GM19395 (cell line): ENCODE measurements at regions not wholly inside any gene's neighbourhood (a gene's known extent, or its start where the extent isn't known, plus 50 kb on each side); places are given as distances from the start of the nearest gene placed in this dataset.

Experiments
- ATAC-seq: cut with Tn5 transposase; IDR thresholded peaks from one replicate; pipeline ENCODE4 v1.9.1; 2021; ENCODE audit warnings: mild to moderate bottlenecking, moderate library complexity; ENCODE audit not compliant: unreplicated experiment

DNA sequence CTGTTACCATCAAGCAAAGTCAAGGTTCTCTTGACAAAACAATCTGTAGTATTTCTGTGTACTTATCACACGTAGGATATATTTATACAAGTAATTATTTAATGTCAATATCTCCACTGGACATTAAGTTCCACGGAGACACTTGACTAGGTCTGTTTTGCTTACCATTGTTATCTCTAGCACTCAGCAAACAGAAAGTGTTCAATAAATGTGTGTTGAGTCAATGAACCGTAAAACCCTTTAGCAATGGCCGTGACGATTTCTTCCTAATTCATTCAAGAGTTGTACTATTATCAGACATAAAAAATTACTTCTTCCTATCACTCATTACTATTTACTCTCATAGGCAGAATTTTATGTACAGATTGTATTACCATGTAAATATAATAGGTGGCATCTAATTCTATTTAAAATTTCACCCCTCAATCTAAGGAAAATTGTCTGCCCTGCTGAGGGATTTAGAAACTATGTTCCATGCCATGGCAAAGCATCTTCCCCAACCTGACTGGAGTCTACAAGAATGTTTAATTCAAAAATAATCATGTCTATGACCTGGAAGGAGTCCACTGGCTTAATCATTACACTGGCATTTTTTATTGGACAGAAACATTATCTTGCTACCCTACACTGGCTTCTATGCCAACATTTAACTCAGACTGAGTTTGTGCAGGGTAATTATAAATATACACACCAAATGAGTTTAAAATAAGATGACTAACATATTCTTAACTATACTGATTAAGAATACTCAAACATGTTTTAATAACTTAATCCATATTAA, 301.9 kb downstream of the ZEB2 start:
- ATAC-seq: no peak

- peak; percentile 64 for ATAC-seq
These were observed 303.9 kb downstream of the ZEB2 start for GRCh38 chr2:144215701-144216675.

DNA sequence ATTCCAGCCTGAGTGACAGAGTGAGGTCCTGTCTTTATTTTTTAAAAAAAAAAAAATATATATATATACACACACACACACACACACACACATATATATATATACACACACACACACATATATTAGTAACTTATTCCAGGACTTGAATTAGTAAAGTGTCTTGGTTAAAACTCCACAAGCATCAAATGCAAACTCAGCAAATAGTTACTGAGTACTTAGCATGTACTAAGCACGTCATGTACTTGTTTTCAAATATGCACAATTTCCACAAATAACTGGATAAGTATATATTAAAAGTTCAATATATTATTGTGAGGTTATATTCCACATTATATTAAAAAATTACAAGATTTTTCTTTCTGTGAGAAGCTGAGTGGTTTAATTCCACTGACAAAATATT, 304.7 kb downstream of the ZEB2 start:
- no peak for ATAC-seq

DNA sequence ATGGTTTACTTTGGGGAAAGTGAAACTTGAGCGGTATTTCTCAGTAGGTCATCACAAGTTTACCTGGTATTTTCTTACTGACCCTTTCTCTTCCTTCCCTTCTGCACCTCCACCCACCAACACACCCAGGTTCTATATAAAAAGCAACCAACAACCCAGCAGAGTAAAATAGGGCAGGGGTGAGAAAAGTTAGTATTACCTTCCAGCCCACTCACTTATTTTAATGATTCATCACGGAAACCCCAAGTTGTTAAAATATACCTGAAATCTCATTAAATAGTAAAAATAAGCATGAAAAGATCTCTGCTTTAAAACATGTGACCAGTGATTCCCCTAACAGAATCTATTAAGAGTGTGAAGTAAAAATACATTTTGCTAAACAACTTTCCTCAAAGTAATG, 306.1 kb downstream of the ZEB2 start:
- ATAC-seq: peak; percentile 90

GRCh38 chr2:144211826-144212225, 308.1 kb downstream of the ZEB2 start:
- no peak for ATAC-seq

GRCh38 chr2:144211065-144211464, 308.9 kb downstream of the ZEB2 start:
- no peak for ATAC-seq

DNA sequence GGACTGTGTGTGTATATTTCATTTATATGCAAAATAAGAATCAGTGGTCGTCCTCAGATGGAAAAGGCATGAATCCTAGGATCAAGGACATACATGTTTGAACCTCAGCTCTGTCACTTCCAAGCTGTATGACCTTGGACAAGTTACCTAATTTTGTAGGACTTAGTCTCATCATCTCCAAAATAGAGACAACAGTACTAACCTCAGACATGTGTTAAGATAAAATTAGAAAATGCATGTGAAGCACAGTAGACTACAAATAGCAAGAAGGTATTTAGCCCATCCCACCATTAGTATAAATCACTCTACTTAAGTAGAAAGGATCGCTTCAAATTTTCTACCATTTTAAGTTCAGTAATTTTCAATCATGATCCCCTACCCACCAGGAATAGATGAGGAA, 309.8 kb downstream of the ZEB2 start:
- ATAC-seq: no peak

DNA sequence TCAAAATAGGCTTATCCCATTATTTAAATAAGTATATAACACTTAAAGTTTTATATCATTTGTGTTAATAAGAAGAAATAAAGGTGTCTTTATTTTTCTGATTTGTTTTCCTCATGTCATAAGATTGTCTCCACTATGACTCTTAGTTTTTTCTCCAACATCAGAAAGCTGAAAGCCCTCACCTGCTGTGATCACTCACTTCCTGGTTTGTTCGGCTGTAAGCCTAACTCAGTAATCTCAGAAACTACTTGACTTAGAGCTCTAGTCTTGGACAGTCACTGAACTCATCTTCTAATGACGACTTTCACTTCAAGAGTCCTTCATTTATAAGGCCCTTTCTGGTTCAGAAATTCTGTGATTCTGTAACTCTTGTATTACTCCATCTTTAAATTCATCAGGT, 311.0 kb downstream of the ZEB2 start:
- no peak for ATAC-seq

- no peak for ATAC-seq
These were observed 313.9 kb downstream of the ZEB2 start for GRCh38 chr2:144206019-144206418.

GRCh38 chr2:144201868-144202468, 318.0 kb downstream of the ZEB2 start:
- ATAC-seq: no peak

- no peak for ATAC-seq
These were observed 318.8 kb downstream of the ZEB2 start for GRCh38 chr2:144201126-144201525.

GRCh38 chr2:144198116-144198515, 321.8 kb downstream of the ZEB2 start:
- no peak for ATAC-seq

GRCh38 chr2:144194326-144195071, 325.4 kb downstream of the ZEB2 start:
- ATAC-seq: no peak

DNA sequence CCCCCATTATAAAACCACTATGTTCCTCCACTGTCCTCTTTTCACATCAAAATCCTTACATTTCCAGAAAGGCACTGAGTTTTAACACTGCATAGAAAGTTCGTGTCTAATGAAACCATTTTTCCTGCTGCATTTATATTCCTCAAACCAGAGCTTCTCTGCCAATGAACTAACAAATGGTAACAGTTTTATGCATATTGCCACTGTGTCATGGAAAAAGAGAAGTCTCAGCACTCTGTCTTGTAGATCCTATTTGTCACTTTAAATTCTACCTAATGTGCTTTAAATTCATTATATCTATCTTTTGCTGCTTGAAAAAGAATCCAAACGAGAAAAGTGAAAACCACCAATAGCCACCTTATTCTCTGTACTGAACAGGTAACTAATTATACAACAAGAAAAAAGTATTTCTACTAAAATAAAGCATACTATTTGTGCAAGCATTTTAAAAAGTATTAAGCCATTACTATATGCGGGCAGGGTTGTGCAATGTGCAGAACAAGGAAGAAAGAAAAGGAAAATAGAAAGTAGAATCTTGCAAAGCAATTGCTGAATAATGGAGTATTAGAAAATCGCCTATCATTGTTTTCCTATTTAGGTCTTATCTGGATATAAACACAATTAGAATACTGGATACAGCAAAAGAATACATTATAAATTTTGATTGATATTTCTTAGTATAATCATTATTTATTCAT, 328.9 kb downstream of the ZEB2 start:
- ATAC-seq: no peak

DNA sequence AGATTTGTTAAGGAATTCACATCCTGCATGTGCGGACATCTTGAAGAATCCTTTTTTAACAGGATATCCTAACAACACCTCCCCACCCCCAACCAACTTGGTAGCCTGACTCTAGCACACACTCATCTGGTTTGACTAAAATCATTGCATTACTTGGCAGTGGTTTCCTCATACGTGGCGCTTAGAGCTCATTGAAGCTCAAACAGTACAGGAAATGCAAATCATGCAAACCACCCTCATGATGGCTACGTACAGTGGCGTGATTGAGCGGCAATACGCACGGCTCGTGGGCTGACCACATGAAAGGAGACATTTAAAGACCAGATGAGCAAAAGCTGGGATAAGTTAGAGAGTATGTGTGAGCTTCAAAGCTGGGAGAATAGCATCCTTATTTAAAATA, 336.2 kb downstream of the ZEB2 start:
- ATAC-seq: peak; percentile 100

DNA sequence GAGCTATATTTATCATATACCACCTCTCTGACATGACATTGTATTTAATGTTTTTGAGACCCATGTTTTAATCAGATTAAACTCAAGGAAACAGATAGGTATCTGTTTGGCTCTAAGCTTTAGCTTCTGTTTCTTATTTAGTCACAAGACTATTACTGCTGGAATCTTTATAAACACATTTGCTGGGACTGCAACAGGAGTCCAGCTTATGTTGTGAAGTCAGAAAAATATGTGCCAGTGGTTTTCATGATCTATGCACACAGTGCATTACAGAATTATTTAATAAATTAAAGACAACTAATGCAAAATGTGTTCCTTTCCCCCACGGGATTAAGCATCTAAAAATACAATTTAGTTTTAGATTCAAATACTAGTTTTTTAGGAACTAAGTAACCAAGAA, 338.9 kb downstream of the ZEB2 start:
- ATAC-seq: no peak

DNA sequence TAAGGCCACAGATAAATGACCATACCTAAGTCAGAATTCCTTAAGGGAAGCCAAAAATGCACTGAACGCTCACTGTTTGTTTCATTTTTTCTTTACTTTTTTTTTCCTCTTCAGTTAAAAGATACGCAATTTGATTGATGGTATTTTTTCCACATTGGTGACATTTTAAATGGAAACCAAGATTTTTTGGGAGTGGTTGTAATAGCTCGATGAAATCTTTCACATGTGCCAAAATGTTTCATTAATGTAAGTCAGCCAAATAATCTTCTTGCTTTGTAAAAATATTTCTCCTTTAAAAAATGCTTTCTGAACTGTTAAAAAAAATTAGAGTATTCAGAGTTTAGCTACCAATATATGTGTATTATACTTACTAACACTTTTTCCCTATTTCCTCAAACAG, 339.8 kb downstream of the ZEB2 start:
- no peak for ATAC-seq

DNA sequence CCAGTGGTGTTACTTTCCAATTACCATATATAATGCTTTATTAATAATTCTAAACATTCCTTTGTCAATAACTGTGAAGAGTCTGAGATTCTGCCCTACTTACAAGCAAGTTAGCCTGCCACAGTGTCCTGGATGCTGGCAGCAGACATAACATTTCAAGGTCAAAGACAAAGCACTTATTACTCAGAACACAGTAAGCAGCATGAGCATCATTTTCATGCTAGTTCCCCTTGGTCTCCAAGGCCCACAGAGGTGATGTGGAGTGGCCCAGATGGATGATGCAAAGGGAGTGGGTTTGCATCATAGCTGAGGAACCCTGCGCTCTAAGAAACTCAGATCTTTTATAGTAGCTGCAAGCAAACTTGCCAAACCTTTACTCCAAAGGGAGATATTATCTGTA, 349.7 kb downstream of the ZEB2 start:
- no peak for ATAC-seq

GRCh38 chr2:144166743-144167142, 353.2 kb downstream of the ZEB2 start:
- ATAC-seq: no peak

DNA sequence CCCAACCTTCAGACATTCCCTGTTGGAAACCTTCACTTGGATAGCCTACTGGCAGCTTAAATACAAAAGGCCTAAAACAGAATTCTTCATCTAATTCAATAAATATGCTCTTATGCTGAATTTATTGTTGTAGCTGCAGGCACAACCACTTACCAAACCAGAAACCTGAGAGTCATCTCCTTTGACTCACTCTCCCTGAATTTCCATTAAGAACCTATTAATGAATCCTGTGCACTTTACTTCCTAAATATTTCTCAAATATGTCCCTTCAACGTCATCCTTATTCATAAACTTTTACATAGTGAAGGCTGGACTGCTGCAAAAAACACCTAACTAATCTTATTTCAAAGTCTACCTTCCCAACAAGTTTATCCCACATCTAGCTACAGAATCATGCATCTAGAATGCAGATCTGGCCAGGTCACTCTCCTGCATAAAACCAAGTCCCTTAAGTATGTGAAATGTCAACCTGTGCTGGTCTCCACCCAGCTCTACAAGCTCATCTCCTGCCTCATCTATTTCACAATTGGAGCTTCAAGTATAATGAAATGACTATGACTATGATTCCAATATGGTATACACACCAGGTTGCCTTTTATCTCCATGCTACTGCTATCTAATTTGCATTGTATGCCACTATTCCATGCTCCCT, 354.2 kb downstream of the ZEB2 start:
- ATAC-seq: no peak
